Posterior cingulate gyrus (tissue), 11 donors: ENCODE measurements at regions not wholly inside any gene's neighbourhood (a gene's known extent, or its start where the extent isn't known, plus 50 kb on each side); places are given as distances from the start of the nearest gene placed in this dataset.
"Not testable (repeated sequence)": the region's sequence is repeated elsewhere in the genome, so short reads cannot be mapped to it uniquely, and the experiment has no call there.

Source experiments
- DNase-seq, 10 donors: peaks; one replicate each; pipeline versions ENCODE4 v3.0.0 to v3.0.0-alpha.2; 2020 to 2021; ENCODE audit warnings: mixed read lengths in 3 of 10
- intact Hi-C: fragments of 100-400 bp; cut with DNase I; formaldehyde crosslinking; loops from one replicate; pipeline ENCODE4 v1.15.1; 2023

GRCh38 chrX:138011468-138011867 is 445.5 kb downstream of the ZIC3 start:
- intact Hi-C loops = no loop called here
- DNase-seq = no peak

GRCh38 chrX:138014577-138014976 is 448.6 kb downstream of the ZIC3 start:
- no peak for DNase-seq
- intact Hi-C loops = no loop called here

GRCh38 chrX:138018145-138018799 is 452.3 kb downstream of the ZIC3 start:
- intact Hi-C loops = no loop called here
- no peak for DNase-seq

GRCh38 chrX:138020941-138021340 is 455.0 kb downstream of the ZIC3 start:
- intact Hi-C loops = no loop called here
- no peak for DNase-seq

GRCh38 chrX:138026211-138026610 is 460.3 kb downstream of the ZIC3 start:
- no peak for DNase-seq
- intact Hi-C loops = no loop called here

GRCh38 chrX:138031715-138032114 is 465.8 kb downstream of the ZIC3 start:
- intact Hi-C loops = no loop called here
- DNase-seq = no peak

- no peak for DNase-seq
- intact Hi-C loops = no loop called here
These were observed 468.2 kb downstream of the ZIC3 start for GRCh38 chrX:138034136-138034535.

GRCh38 chrX:138037548-138037947 is 471.6 kb downstream of the ZIC3 start:
- DNase-seq = no peak
- intact Hi-C loops = no loop called here

- DNase-seq = no peak
- intact Hi-C loops = no loop called here
These were observed 492.0 kb downstream of the ZIC3 start for GRCh38 chrX:138057883-138058282.

GRCh38 chrX:138058931-138059330 is 493.0 kb downstream of the ZIC3 start:
- intact Hi-C loops = no loop called here
- no peak for DNase-seq

- intact Hi-C loops = no loop called here
- DNase-seq = no peak
These were observed 501.5 kb downstream of the ZIC3 start for GRCh38 chrX:138067415-138067814.

GRCh38 chrX:138073626-138074025 is 507.7 kb downstream of the ZIC3 start:
- peak in 3 of 10 donors; percentile 55 to 78 (median 67) for DNase-seq
- intact Hi-C loops = no loop called here

- no peak for DNase-seq
- intact Hi-C loops = no loop called here
These were observed 516.3 kb downstream of the ZIC3 start for GRCh38 chrX:138082251-138082650.

- DNase-seq = no peak
- intact Hi-C loops = no loop called here
These were observed 517.0 kb downstream of the ZIC3 start for GRCh38 chrX:138082896-138083295.

GRCh38 chrX:138110910-138111309 is 545.0 kb downstream of the ZIC3 start:
- DNase-seq, intact Hi-C loops: not testable (repeated sequence)

GRCh38 chrX:138127314-138127713 is 561.4 kb downstream of the ZIC3 start:
- no peak for DNase-seq
- intact Hi-C loops = loop anchor here (5.0 kb wide), 1 partner anchor 620 kb away; no protein-coding TSS in a partner anchor

- intact Hi-C loops = loop anchor here (5.0 kb wide), 1 partner anchor 619 kb away; no protein-coding TSS in a partner anchor
- peak in 2 of 10 donors; percentile 1 to 22 for DNase-seq
These were observed 562.2 kb downstream of the ZIC3 start for GRCh38 chrX:138128027-138128671.

- no peak for DNase-seq
- intact Hi-C loops = no loop called here
These were observed 560.8 kb downstream of the FGF13 start for GRCh38 chrX:138150709-138151108.

GRCh38 chrX:138157850-138158249 is 553.7 kb downstream of the FGF13 start:
- no peak for DNase-seq
- intact Hi-C loops = no loop called here

- DNase-seq = peak in 5 of 10 donors; percentile 9 to 67 (median 23)
- intact Hi-C loops = loop anchor here (5.0 kb wide), 1 partner anchor 555 kb away; no protein-coding TSS in a partner anchor
These were observed 519.5 kb downstream of the FGF13 start for GRCh38 chrX:138191998-138192397.

GRCh38 chrX:138229718-138230117 is 481.8 kb downstream of the FGF13 start:
- intact Hi-C loops = no loop called here
- DNase-seq = no peak

GRCh38 chrX:138240266-138240665 is 471.3 kb downstream of the FGF13 start:
- intact Hi-C loops = no loop called here
- DNase-seq = no peak
